PC-9 (cell line): ENCODE measurements at regions not wholly inside any gene's neighbourhood (a gene's known extent, or its start where the extent isn't known, plus 50 kb on each side); places are given as distances from the start of the nearest gene placed in this dataset.
"Not testable (repeated sequence)": the region's sequence is repeated elsewhere in the genome, so short reads cannot be mapped to it uniquely, and the experiment has no call there.

ENCODE experiments used
- BruUV-seq: library from RNA; stranded (reverse); fragments of 400-500 nt; replicated peaks from 2 replicates; lab custom pipeline; 2021; lab: Mats Ljungman, UMichigan
- CTCF ChIA-PET: fragments of 300-600 bp; sonication (Branson Sonifier 250); formaldehyde crosslinking; loops from one replicate; lab custom pipeline; 2022; ENCODE audit warnings: antibody characterized with exemption; lab: Charles Lee
- POLR2A ChIA-PET: fragments of 300-600 bp; sonication (Branson Sonifier 250); formaldehyde crosslinking; loops from one replicate; lab custom pipeline; 2022; ENCODE audit warnings: antibody characterized with exemption; ENCODE audit not compliant: unreplicated experiment; lab: Charles Lee
- DNase-seq, 2 experiments: peaks; one replicate each; pipeline versions ENCODE4 v3.0.0 to v3.0.0-alpha.2; 2015 to 2022; ENCODE audit warnings: mixed read lengths in 1 of 2
- H2AFZ ChIP-seq: fragments of 200-600 bp; sonication (generic); 2 replicates; pipeline ENCODE4 v1.8.1; 2017; ENCODE audit warnings: antibody characterized with exemption
- H3F3A ChIP-seq: fragments of 200-600 bp; sonication (generic); 2 replicates; pipeline ENCODE4 v1.8.1; 2017; ENCODE audit warnings: antibody characterized with exemption, mild to moderate bottlenecking, low read depth; ENCODE audit not compliant: insufficient read depth
- H3K27ac ChIP-seq: fragments of 200-600 bp; sonication (generic); 2 replicates; pipeline ENCODE4 v1.6.1; 2016; ENCODE audit warnings: mixed run types
- H3K27me3 ChIP-seq: fragments of 200-600 bp; sonication (generic); 2 replicates; pipeline ENCODE4 v1.6.1; 2016; ENCODE audit warnings: low read depth, mixed run types; ENCODE audit not compliant: insufficient read depth
- H3K36me3 ChIP-seq: fragments of 200-600 bp; sonication (generic); 2 replicates; pipeline ENCODE4 v1.6.1; 2016; ENCODE audit warnings: low read depth, mixed run types
- H3K4me1 ChIP-seq: fragments of 200-600 bp; sonication (generic); replicated peaks from 2 replicates; pipeline ENCODE4 v1.6.1; 2016; ENCODE audit warnings: mixed run types; ENCODE audit not compliant: insufficient read depth
- H3K4me2 ChIP-seq: fragments of 200-600 bp; sonication (generic); 2 replicates; pipeline ENCODE4 v1.6.1; 2017; ENCODE audit warnings: mixed run types
- H3K4me3 ChIP-seq: fragments of 200-600 bp; sonication (generic); 2 replicates; pipeline ENCODE4 v1.6.1; 2016; ENCODE audit warnings: mixed run types
- H3K79me2 ChIP-seq: fragments of 200-600 bp; sonication (generic); 2 replicates; pipeline ENCODE4 v1.6.1; 2017; ENCODE audit warnings: low read depth, mixed run types
- H3K9me2 ChIP-seq: fragments of 200-600 bp; sonication (generic); 2 replicates; pipeline ENCODE4 v1.8.1; 2017; ENCODE audit warnings: mild to moderate bottlenecking; ENCODE audit not compliant: insufficient read depth
- H3K9me3 ChIP-seq: fragments of 200-600 bp; sonication (generic); 2 replicates; pipeline ENCODE4 v1.8.1; 2016; ENCODE audit warnings: low read depth; ENCODE audit not compliant: insufficient read depth
- H4K20me1 ChIP-seq: fragments of 200-600 bp; sonication (generic); 2 replicates; pipeline ENCODE4 v1.8.1; 2017; ENCODE audit not compliant: insufficient read depth
- intact Hi-C: fragments of 100-400 bp; cut with micrococcal nuclease; formaldehyde crosslinking; loops from one replicate; pipeline ENCODE4 v1.10.0; 2022; ENCODE audit not compliant: unreplicated experiment

DNA sequence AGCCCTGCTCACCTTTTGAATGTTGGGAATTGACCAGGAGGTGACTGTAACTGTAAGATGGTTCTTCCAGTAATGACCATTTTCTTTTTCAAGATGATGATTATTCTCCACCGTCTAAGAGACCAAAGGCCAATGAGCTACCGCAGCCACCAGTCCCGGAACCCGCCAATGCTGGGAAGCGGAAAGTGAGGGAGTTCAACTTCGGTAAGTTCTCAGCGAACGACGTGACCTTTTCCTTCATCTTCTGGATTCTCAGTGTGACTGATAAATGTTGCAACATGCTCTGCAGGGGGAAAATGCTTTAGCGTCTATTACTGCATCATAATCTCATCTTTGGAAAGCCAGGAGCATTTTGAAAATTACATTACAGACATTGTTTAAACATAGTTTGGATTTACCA lies 89.5 kb upstream of the SPDYE9 start:
- H4K20me1 ChIP-seq, H3K36me3 ChIP-seq, H3K27me3 ChIP-seq, DNase-seq, H3K27ac ChIP-seq, H3K79me2 ChIP-seq, H3K4me1 ChIP-seq, H3K4me2 ChIP-seq, H3K4me3 ChIP-seq, H2AFZ ChIP-seq, H3K9me2 ChIP-seq, H3K9me3 ChIP-seq, CTCF ChIA-PET, POLR2A ChIA-PET, BruUV-seq, intact Hi-C loops, H3F3A ChIP-seq: not testable (repeated sequence)

DNA sequence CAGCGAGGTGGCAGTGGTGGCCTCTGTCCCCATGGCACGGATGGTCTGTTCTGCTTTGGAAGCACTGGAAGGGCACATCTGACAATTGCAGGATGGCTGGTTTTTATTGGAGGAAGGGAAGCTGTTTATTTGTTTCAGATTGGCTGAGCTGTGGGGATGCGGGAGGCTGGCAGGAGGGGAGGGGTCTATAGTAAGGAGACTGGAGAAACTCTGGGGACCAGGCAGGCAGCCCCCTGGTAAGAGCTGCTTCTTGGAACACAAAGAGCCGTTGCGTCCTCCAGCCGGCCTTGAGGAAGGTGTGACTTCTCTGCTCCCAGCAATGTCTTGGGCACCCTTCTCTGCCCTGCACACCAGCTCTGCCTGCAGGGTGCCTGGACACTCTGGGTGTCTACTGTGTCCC lies 85.1 kb upstream of the SPDYE9 start:
- H3K4me3 ChIP-seq, H3K4me2 ChIP-seq, DNase-seq, H3K36me3 ChIP-seq, H3K27ac ChIP-seq, H3K4me1 ChIP-seq, H4K20me1 ChIP-seq, H3K9me3 ChIP-seq, H2AFZ ChIP-seq, H3K9me2 ChIP-seq, H3F3A ChIP-seq, intact Hi-C loops, H3K79me2 ChIP-seq, CTCF ChIA-PET, POLR2A ChIA-PET, H3K27me3 ChIP-seq, BruUV-seq: not testable (repeated sequence)

DNA sequence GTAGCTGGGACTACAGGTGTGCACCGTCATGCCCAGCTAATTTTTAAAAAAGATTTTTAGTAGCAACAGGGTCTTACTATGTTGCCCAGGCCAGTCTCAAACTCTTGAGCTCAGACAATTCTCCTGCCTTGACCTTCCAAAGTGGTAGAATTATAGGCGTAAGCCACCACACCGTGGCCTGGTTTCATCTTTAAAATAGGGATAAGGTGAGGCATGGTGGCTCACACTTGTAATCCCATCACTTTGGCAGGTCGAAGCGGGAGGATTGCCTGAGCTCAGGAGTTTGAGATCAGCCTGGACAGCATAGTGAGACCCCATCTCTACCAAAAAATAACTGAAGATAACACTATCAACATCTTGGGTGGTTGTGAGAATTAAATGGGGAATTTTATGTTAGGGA lies 84.6 kb upstream of the SPDYE9 start:
- H3K36me3 ChIP-seq, H3F3A ChIP-seq, H3K9me3 ChIP-seq, H3K4me1 ChIP-seq, H3K9me2 ChIP-seq, H3K27ac ChIP-seq, H4K20me1 ChIP-seq, POLR2A ChIA-PET, H3K4me3 ChIP-seq, H3K27me3 ChIP-seq, H2AFZ ChIP-seq, DNase-seq, intact Hi-C loops, H3K79me2 ChIP-seq, H3K4me2 ChIP-seq, CTCF ChIA-PET, BruUV-seq: not testable (repeated sequence)

DNA sequence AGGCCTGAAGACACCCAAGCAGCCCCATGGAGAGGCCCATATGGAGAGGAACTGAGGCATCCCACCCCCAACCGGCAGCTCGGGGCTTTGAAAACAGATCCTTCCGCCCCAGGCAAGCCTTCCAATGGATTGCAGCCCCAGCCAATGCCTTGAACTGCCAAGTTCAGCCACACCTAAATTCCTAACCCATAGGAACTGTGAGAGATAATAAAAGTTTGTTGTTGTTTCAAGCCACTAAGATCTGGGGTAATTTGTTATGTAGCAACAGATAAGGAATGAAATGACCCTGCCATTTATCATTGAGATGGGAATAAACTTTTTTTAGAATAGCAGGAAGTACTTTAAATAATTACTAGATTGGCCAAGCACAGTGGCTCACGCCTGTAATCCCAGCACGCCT lies 80.3 kb upstream of the SPDYE9 start:
- H3K79me2 ChIP-seq, H2AFZ ChIP-seq, H3K4me2 ChIP-seq, POLR2A ChIA-PET, DNase-seq, H3F3A ChIP-seq, H3K27ac ChIP-seq, H3K4me3 ChIP-seq, H4K20me1 ChIP-seq, H3K9me3 ChIP-seq, CTCF ChIA-PET, intact Hi-C loops, H3K9me2 ChIP-seq, H3K4me1 ChIP-seq, BruUV-seq, H3K36me3 ChIP-seq, H3K27me3 ChIP-seq: not testable (repeated sequence)

DNA sequence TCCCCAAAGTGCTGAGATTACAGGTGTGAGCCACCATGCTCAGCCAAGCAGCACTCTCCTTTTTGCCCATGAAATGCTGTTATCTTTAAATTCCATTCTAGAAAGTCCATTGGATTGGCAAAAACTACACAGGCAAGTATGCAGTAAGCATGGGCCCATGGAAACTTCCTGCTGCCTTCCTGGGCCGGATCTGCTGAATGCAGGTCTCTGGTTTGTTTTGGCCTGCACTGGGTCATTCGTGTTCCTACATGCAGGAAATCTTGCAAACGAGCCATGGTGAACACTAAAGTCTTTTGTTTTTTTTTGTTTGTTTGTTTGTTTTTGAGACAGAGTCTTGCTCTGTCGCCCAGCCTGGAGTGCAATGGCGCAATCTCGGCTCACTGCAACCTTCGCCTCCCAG lies 76.8 kb upstream of the SPDYE9 start:
- H3F3A ChIP-seq, H3K4me2 ChIP-seq, intact Hi-C loops, H3K9me3 ChIP-seq, H3K79me2 ChIP-seq, BruUV-seq, DNase-seq, H3K4me3 ChIP-seq, H3K27ac ChIP-seq, H2AFZ ChIP-seq, POLR2A ChIA-PET, H4K20me1 ChIP-seq, H3K36me3 ChIP-seq, H3K27me3 ChIP-seq, H3K4me1 ChIP-seq, H3K9me2 ChIP-seq, CTCF ChIA-PET: not testable (repeated sequence)

DNA sequence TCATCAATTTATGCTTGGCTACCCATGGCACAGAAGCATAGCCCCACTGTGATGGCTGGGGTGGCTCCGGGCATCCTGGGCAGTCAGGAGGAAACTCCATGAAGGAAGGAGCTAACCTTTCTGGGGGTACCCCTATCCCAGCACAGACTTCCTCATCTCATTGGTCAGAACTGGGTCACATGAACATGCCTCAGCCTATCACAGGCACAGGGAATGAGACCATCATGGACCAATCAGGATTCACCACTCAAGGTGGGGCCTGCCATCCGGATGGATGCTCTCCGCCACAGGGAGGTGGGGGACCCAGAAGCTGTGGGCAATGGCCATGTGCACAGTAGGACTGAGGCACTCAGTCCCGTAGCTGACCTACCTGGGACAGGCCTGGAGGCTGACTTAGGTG lies 75.9 kb upstream of the SPDYE9 start:
- DNase-seq, H3K27ac ChIP-seq, H3K4me1 ChIP-seq, H4K20me1 ChIP-seq, H3K9me3 ChIP-seq, H2AFZ ChIP-seq, CTCF ChIA-PET, H3K79me2 ChIP-seq, H3F3A ChIP-seq, BruUV-seq, H3K9me2 ChIP-seq, H3K4me3 ChIP-seq, H3K36me3 ChIP-seq, POLR2A ChIA-PET, intact Hi-C loops, H3K4me2 ChIP-seq, H3K27me3 ChIP-seq: not testable (repeated sequence)

DNA sequence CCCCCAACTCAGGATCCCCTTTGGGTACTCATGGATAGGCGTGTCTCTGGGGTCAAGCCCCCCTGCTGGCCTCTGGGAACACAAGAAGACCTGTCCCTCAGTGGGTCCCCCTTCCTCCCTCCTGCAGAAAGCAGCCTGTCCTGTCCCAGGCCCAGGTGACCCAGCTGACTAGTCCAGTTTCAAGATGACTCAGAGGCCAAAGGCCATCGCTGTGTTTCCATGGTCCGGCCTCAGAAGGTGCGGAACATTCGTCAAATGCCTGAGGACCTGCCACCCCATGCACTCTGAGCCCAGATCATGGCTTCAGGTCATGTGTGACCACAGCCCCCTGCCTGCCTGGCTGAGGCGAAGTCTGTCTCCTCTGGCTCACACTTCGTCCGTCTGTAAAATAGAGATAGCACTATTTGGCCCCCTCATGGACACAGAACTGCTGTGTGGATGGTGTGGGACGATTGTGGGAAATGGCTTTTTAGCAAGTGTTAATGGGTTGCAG lies 71.4 kb upstream of the SPDYE9 start:
- H3K4me2 ChIP-seq, H3K27me3 ChIP-seq, H3K9me3 ChIP-seq, H3K4me1 ChIP-seq, POLR2A ChIA-PET, H4K20me1 ChIP-seq, CTCF ChIA-PET, H3K36me3 ChIP-seq, H3K9me2 ChIP-seq, H3K79me2 ChIP-seq, H3K4me3 ChIP-seq, H2AFZ ChIP-seq, intact Hi-C loops, H3F3A ChIP-seq, DNase-seq: not testable (repeated sequence)
- H3K27ac ChIP-seq = 0 out of 2 replicates have a peak overlapping the region, but pooled peaks have one; percentile 39
- BruUV-seq = TSS peak; percentile 1
